Activated T-cell treated with anti-CD3 and anti-CD28 coated beads for 24 hours (primary cell): ENCODE measurements at regions not wholly inside any gene's neighbourhood (a gene's known extent, or its start where the extent isn't known, plus 50 kb on each side); places are given as distances from the start of the nearest gene placed in this dataset.

Experiments used
- DNase-seq: peaks from one replicate; pipeline ENCODE4 v3.0.0-alpha.2; 2020; ENCODE audit warnings: low read depth

DNA sequence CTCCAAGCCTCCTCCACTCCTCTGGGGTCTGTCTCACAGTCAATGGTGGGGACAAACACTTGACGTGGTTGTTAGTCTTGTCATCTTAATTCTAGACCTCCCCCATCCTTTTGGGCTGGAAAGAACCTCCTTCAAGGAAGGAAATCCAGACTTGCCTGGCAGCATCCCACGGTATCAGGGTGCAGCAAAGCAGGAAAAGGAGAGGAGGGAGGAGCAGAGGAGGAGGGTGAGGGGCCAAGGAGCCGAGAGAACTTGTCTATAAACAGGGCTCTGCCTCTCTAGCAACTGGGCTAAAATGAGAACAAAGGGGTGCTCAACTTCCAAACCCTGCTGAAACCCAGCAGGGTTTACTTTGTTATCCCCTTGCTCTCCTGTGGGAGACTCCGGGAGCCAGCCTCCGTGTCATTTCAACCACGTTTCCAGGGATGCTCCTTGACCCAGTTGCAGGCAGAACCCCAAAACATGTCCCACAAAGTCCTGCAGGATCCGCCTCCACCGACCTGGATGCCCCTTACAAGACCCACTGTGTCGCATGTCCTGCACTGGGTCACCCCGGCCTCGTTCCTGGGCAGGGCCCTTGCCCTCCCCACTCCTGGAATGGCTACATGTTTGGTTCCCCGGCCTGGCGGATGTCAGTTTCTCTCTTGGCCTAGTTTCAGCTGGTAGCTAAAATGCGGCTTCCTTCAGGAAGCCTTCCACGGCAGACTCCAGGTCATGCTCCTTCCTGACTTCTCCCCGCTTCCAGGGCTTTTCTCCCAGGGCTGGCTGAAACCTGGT, 69.7 kb upstream of the MGMT start:
- DNase-seq, result no peak

GRCh38 chr10:129398711-129399141, 68.3 kb upstream of the MGMT start:
- no peak for DNase-seq

DNA sequence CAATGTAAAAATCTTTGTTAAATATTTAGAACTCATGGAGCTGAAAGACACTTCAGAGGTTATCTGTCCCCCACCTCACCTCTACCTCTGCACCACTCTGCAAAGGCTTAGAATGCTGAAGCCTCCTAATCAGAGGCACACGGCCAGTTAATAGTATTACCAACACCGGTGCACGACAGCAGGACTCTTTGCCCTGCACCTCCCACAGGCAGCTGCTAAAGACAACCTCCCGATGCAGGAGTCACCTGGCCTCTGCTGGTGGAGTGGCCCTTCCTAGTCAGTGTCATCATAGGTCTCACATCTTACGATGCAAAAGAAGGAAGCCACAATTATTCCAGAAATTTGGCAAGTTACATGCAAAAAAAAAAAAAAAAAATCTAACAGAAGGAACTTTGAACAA, 66.6 kb upstream of the MGMT start:
- DNase-seq, result no peak

GRCh38 chr10:129402459-129402858, 64.6 kb upstream of the MGMT start:
- DNase-seq, result no peak

DNA sequence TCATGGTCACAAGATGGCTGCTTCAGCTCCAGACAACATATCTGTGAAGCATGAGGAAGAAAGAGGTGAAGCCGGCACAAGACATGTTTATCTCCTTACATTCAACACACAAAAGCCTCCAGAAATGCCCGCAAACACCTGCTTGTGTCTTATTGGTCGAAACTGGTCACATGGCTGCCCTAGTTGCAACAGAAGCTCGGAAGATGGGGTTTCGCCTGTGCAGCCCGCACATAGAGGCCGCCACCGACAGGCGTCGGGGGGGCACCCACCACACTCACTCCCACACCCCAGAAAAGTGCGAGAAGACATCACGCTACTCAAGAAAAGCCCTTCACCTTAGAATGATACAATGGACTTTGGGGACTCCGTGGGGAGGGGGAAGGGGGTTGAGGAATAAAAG, 63.0 kb upstream of the MGMT start:
- DNase-seq, result no peak

DNA sequence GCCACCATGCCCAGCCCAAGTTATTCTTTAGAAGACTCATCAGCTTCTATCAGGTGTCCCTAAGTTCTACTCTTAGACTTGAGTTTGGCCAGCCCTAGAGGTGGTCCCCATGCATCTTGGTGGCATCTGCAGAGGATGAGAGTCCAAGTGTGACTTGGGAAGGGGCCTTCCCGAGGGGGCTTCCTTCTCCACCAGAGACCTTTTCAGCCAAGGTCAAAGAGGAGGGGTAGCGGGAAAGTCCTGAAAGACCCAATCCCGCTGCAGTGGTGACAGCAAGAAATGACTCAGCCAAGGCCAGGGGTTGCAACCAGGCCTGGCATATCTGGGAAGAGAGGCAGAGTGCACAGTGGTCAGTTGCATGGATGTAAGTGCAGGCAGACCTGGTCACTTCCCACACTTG, 61.7 kb upstream of the MGMT start:
- DNase-seq, result no peak

DNA sequence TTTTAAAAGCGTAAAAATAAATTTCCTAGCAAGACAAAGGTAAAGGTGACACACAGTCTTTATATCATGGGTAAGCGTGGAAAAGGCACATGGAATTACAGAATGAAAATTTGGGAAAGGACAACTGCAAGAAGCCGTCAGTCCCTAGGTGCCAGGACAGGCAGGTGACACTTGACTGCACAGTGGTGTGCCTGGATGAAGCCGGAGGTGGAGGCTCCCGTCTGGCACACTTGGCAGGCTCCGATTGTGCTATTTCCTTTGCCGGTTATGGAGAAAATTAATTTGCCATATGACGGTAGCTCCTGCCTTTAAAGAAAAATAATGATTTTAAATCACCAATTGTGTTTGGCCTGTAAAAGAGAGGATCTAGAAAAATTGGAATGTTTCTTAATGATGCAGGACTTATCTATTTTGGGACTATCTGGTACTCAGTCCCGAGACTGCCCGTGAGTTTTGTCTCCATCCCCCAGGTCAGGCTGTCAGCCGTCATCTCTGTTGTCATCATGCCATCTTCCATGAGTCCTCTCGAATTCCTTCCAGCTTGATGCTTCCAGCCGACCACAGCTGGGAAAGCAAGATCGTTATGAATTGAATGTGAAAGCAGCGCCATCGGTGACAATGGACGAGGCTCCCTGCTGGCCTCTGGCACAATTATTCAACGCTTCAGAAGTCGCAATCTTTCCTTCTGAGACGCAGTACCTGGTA, 56.2 kb upstream of the MGMT start:
- no peak for DNase-seq

GRCh38 chr10:129411393-129411705, 55.7 kb upstream of the MGMT start:
- no peak for DNase-seq

DNA sequence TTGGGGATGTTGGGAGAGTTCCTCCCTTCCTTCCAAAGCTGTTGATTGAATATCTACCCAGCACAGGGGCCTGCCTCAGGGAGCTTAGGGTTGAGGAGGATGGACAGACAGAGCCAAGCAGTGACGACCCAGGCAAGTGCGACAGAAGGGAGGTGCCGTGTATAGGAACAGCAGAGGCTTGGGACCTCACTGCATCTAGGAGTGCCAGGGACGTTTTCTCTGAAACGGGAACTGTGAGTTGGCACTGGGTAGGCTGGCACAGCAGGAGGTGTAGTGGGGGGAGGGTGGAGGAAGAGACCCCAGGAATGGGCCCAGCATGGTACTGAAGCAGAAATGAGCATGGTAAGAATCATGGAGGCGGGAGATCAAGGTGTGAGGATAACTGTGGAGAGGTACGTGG, 55.3 kb upstream of the MGMT start:
- no peak for DNase-seq

- no peak for DNase-seq
These were observed 54.0 kb upstream of the MGMT start for GRCh38 chr10:129413024-129413423.

GRCh38 chr10:129415215-129416140, 51.6 kb upstream of the MGMT start:
- DNase-seq, result no peak

- DNase-seq, result no peak
These were observed 50.9 kb upstream of the MGMT start for GRCh38 chr10:129416155-129416554.

- no peak for DNase-seq
These were observed 49.9 kb upstream of the MGMT start for GRCh38 chr10:129416956-129417765.
